Lung (tissue), 11 donors: ENCODE measurements at regions not wholly inside any gene's neighbourhood (a gene's known extent, or its start where the extent isn't known, plus 50 kb on each side); places are given as distances from the start of the nearest gene placed in this dataset.

Experiments
- ATAC-seq: fragments of 200-7000 bp; cut with Tn5 transposase; one replicate; pipeline ENCODE4 v1.9.1; 2020; ENCODE audit warnings: moderate number of reproducible peaks; ENCODE audit not compliant: insufficient read depth, low FRiP score
- DNase-seq, 3 donors: peaks; one replicate each; pipeline ENCODE4 v3.0.0-alpha.2; 2013 to 2017
- H3K27ac ChIP-seq, 2 donors: one replicate each; pipeline ENCODE4 v1.5.1; 2013; ENCODE audit warnings: mild to moderate bottlenecking in 2 of 2, moderate library complexity in 2 of 2, control low read depth in 1 of 2, inconsistent platforms in 1 of 2, low read depth in 1 of 2, low read length in 1 of 2
- H3K27me3 ChIP-seq, 3 donors: one replicate each; pipeline ENCODE4 v1.5.1; 2013; ENCODE audit warnings: low read length in 2 of 3; ENCODE audit not compliant: control insufficient read depth in 3 of 3, insufficient read depth in 3 of 3
- H3K36me3 ChIP-seq, 4 donors: one replicate each; pipeline ENCODE4 v1.5.1; 2013; ENCODE audit warnings: low read length in 4 of 4, mild to moderate bottlenecking in 1 of 4, moderate library complexity in 1 of 4; ENCODE audit not compliant: control insufficient read depth in 4 of 4, insufficient read depth in 4 of 4
- H3K4me1 ChIP-seq, 5 donors: one replicate each; pipeline ENCODE4 v1.5.1; 2013; ENCODE audit warnings: low read length in 5 of 5, mild to moderate bottlenecking in 2 of 5, moderate library complexity in 1 of 5; ENCODE audit not compliant: control insufficient read depth in 5 of 5, insufficient read depth in 5 of 5
- H3K4me3 ChIP-seq: one replicate; pipeline ENCODE4 v1.5.1; 2013; ENCODE audit warnings: mild to moderate bottlenecking, control low read depth, moderate library complexity
- H3K9ac ChIP-seq, 2 donors: one replicate each; pipeline ENCODE4 v1.5.1; 2013; ENCODE audit warnings: low read length in 2 of 2, control low read depth in 1 of 2; ENCODE audit not compliant: insufficient read depth in 1 of 2
- H3K9me3 ChIP-seq, 4 donors: one replicate each; pipeline ENCODE4 v1.5.1; 2013; ENCODE audit warnings: low read length in 3 of 4, mild to moderate bottlenecking in 1 of 4, moderate library complexity in 1 of 4; ENCODE audit not compliant: control insufficient read depth in 4 of 4, insufficient read depth in 3 of 4
- WGBS, 2 donors: extraction: QIAGEN DNeasy Blood & Tissue Kit; methylation state at CpG; one replicate each; pipeline ENCODE4 v1.1.7; 2013; 5-methylcytosine and 5-hydroxymethylcytosine counted together
- TF ChIP-seq, protein P1 (sequence below): IDR thresholded peaks from 2 replicates; pipeline ENCODE4 v1.5.1; 2012; ENCODE audit warnings: mild to moderate bottlenecking; ENCODE audit errors: control extremely low read depth, extremely low read depth
- donor health status: control.
- donor health status: control.
- donor health status: Bipolar disorder and iron deficiency.
- donor health status: healthy.
- donor health status: DM: yes; HTN: yes; CAD: no.

DNA sequence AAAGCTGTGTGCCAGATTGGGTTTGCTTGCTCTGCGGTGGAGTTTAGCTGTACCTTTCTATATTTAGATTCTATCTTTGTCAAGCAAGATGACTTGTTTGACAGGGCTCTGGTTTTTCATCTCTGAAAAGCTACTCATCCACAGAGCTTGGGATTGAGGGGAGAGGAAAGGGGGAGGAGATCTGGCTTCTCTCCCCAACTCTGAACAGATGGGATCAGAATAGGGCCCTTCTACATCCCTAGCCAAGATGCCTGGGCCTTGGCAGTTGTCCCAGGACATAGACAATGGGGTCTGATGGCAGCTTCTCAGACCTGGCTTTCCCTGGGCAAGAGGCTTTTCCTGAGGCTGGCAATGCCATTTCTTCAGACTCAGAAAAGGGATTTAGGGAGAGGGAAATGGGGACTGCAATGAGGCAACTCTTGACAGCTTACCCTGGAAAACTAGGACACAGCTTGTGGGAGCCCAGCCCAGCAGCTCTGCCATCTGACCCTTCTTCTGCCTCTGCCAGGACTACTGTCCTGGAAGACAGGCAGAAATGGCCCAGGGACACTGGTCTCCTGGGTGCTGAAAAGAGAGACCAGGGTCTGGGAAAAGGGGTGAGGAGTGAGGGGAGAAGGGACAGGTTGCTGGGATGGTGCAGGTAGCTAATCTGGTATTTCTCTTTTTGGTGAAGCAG lies 50.2 kb upstream of the ASTN2 start:
- 78 to 86% methylated on average over 1 of the region's 1 CpG for WGBS, 2 donors
- no peak for ATAC-seq
- no peak for DNase-seq
- no peak overlapping the region for H3K4me3 ChIP-seq
- TF ChIP-seq, protein P1, sequence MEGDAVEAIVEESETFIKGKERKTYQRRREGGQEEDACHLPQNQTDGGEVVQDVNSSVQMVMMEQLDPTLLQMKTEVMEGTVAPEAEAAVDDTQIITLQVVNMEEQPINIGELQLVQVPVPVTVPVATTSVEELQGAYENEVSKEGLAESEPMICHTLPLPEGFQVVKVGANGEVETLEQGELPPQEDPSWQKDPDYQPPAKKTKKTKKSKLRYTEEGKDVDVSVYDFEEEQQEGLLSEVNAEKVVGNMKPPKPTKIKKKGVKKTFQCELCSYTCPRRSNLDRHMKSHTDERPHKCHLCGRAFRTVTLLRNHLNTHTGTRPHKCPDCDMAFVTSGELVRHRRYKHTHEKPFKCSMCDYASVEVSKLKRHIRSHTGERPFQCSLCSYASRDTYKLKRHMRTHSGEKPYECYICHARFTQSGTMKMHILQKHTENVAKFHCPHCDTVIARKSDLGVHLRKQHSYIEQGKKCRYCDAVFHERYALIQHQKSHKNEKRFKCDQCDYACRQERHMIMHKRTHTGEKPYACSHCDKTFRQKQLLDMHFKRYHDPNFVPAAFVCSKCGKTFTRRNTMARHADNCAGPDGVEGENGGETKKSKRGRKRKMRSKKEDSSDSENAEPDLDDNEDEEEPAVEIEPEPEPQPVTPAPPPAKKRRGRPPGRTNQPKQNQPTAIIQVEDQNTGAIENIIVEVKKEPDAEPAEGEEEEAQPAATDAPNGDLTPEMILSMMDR = no peak
- H3K27me3 ChIP-seq = peaks cover 0 to 2% (median 0%) of the 10 kb centered on the region in 3 donors
- no peaks in the 10 kb centered on the region for H3K4me1 ChIP-seq
- H3K27ac ChIP-seq = no peak overlapping the region
- H3K36me3 ChIP-seq = no peaks in the 10 kb centered on the region
- H3K9me3 ChIP-seq = no peaks in the 10 kb centered on the region
- no peak overlapping the region for H3K9ac ChIP-seq
